Smooth muscle cell (in vitro differentiated cells): ENCODE measurements at regions not wholly inside any gene's neighbourhood (a gene's known extent, or its start where the extent isn't known, plus 50 kb on each side); places are given as distances from the start of the nearest gene placed in this dataset.

ENCODE experiments used
- DNase-seq: peaks from one replicate; lab custom pipeline; 2025; ENCODE audit not compliant: unreplicated experiment; lab: John Stamatoyannopoulos, UW
- H2AFZ ChIP-seq: fragments of 200-600 bp; sonication (generic); 2 replicates; pipeline ENCODE4 v1.6.0; 2016; ENCODE audit warnings: antibody characterized with exemption, low read depth, mild to moderate bottlenecking
- H3F3A ChIP-seq: fragments of 200-600 bp; sonication (generic); 2 replicates; pipeline ENCODE4 v1.6.0; 2017; ENCODE audit warnings: antibody characterized with exemption, low read depth
- H3K27ac ChIP-seq: fragments of 200-600 bp; sonication (generic); 2 replicates; pipeline ENCODE4 v1.5.1; 2016; ENCODE audit warnings: low read depth, mild to moderate bottlenecking
- H3K27me3 ChIP-seq: fragments of 200-600 bp; sonication (generic); 2 replicates; pipeline ENCODE4 v1.6.1; 2016; ENCODE audit warnings: low read depth, mild to moderate bottlenecking
- H3K36me3 ChIP-seq: fragments of 200-600 bp; sonication (generic); 2 replicates; pipeline ENCODE4 v1.5.1; 2016; ENCODE audit warnings: low read depth
- H3K4me1 ChIP-seq: fragments of 200-600 bp; sonication (generic); 2 replicates; pipeline ENCODE4 v1.5.1; 2016; ENCODE audit warnings: low read depth
- H3K4me2 ChIP-seq: fragments of 200-600 bp; sonication (generic); 2 replicates; pipeline ENCODE4 v1.6.0; 2016; ENCODE audit warnings: mild to moderate bottlenecking
- H3K4me3 ChIP-seq: fragments of 200-600 bp; sonication (generic); 2 replicates; pipeline ENCODE4 v1.5.1; 2016; ENCODE audit warnings: mild to moderate bottlenecking
- H3K79me2 ChIP-seq: fragments of 200-600 bp; sonication (generic); 2 replicates; pipeline ENCODE4 v1.6.0; 2016; ENCODE audit warnings: low read depth, mild to moderate bottlenecking
- H3K9ac ChIP-seq: fragments of 200-600 bp; sonication (generic); 2 replicates; pipeline ENCODE4 v1.6.0; 2016; ENCODE audit warnings: low read depth
- H3K9me3 ChIP-seq: fragments of 200-600 bp; sonication (generic); replicated peaks from 2 replicates; pipeline ENCODE4 v1.5.1; 2016; ENCODE audit warnings: low read depth
- H4K20me1 ChIP-seq: fragments of 200-600 bp; sonication (generic); 2 replicates; pipeline ENCODE4 v1.6.0; 2016; ENCODE audit warnings: low read depth
- WGBS: methylation state at CpG from one replicate; pipeline ENCODE4 v1.1.7; 2016; ENCODE audit warnings: low lambda C conversion rate; 5-methylcytosine and 5-hydroxymethylcytosine counted together
- TF ChIP-seq, protein P1 (sequence below): fragments of 200-600 bp; sonication (generic); IDR thresholded peaks from 2 replicates; pipeline ENCODE4 v1.5.1; 2017; ENCODE audit warnings: borderline replicate concordance, mild to moderate bottlenecking, antibody characterized with exemption; ENCODE audit not compliant: insufficient read depth, poor library complexity, severe bottlenecking

DNA sequence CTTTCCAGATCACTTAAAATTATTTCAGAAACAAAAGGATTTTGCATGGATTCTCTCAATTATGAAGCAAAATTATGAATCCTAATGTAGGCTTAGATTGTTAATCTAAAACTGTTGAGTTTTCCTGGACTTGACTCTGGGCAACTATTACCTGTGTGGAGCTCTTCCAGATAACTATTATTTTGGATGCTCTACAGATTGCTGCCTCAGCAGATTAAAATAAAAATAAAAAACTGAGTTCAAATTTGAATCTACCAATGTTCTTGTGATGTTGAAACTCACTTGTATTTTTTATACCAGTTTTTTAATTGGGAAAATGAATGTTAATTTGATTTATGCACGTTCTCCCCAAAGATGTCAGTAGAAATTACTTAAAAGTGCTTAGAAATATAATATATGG is 120.5 kb upstream of the NAV3 start:
- Histone ChIP-seq H3K9me3 (no peaks in the 10 kb centered on the region), H3K4me1 (no peaks in the 10 kb centered on the region), H4K20me1 (no peaks in the 10 kb centered on the region), H3K36me3 (no peaks in the 10 kb centered on the region), H3K4me2 (no peak overlapping the region), H3K27ac (no peak overlapping the region), H3K79me2 (no peaks in the 10 kb centered on the region), H2AFZ (no peak overlapping the region), H3K9ac (no peak overlapping the region), H3F3A (no peaks in the 10 kb centered on the region), H3K27me3 (no peaks in the 10 kb centered on the region), H3K4me3 (no peak overlapping the region)
- no peak for DNase-seq
- WGBS: 86% methylated on average over 1 of the region's 1 CpG
- TF ChIP-seq, protein P1, sequence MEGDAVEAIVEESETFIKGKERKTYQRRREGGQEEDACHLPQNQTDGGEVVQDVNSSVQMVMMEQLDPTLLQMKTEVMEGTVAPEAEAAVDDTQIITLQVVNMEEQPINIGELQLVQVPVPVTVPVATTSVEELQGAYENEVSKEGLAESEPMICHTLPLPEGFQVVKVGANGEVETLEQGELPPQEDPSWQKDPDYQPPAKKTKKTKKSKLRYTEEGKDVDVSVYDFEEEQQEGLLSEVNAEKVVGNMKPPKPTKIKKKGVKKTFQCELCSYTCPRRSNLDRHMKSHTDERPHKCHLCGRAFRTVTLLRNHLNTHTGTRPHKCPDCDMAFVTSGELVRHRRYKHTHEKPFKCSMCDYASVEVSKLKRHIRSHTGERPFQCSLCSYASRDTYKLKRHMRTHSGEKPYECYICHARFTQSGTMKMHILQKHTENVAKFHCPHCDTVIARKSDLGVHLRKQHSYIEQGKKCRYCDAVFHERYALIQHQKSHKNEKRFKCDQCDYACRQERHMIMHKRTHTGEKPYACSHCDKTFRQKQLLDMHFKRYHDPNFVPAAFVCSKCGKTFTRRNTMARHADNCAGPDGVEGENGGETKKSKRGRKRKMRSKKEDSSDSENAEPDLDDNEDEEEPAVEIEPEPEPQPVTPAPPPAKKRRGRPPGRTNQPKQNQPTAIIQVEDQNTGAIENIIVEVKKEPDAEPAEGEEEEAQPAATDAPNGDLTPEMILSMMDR: no peak

DNA sequence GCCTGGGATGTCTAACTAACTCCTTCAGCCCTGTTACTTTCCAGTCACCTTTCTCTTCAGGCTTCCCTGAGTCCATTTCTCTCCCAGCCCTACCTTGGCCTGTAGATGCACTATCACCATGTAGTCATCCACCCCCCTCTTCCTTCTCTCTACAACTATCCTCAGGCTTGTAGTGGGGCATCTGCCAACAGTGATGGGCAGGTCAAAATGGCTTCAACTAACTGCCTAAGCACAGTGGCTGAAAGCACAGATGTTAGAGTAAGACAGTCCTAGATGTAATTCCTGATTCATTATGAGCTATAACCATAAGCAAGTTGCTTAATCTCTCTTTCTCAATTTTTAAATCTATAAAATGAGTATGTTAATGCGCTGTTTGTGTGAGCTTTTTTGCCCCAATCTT is 133.6 kb upstream of the NAV3 start:
- no peak for DNase-seq
- Histone ChIP-seq H3K9ac (no peak overlapping the region), H2AFZ (no peak overlapping the region), H3K27me3 (no peaks in the 10 kb centered on the region), H3K79me2 (no peaks in the 10 kb centered on the region), H3K9me3 (no peaks in the 10 kb centered on the region), H3K36me3 (no peaks in the 10 kb centered on the region), H3F3A (no peaks in the 10 kb centered on the region), H4K20me1 (no peaks in the 10 kb centered on the region), H3K4me1 (no peaks in the 10 kb centered on the region), H3K27ac (no peak overlapping the region), H3K4me3 (no peak overlapping the region), H3K4me2 (no peak overlapping the region)
- TF ChIP-seq, protein P1: no peak
- WGBS: 94% methylated on average over 1 of the region's 1 CpG

DNA sequence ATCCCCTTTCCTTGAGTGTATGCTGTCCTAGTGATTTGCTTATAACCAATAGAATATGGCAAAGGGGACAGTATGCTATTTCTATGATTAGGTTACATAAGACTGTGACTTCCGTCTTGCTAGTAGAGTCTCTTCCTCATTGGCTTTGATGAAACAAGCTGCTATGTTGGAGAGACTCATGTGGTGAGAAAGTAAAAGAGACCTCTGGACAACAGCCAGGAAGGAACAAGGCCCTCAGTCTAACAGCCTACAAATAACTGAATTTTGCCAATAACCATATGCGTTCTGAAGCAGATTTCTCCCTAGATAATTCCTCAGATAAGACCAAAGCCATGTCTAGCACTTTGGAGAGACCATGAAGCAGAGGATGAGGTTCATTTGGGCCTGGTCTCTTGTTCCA is 134.5 kb upstream of the NAV3 start:
- Histone ChIP-seq H3K9me3 (no peaks in the 10 kb centered on the region), H4K20me1 (no peaks in the 10 kb centered on the region), H3K27ac (no peak overlapping the region), H3K27me3 (no peaks in the 10 kb centered on the region), H2AFZ (no peak overlapping the region), H3K4me3 (no peak overlapping the region), H3K4me2 (no peak overlapping the region), H3K9ac (no peak overlapping the region), H3K4me1 (no peaks in the 10 kb centered on the region), H3K79me2 (no peaks in the 10 kb centered on the region), H3F3A (no peaks in the 10 kb centered on the region), H3K36me3 (no peaks in the 10 kb centered on the region)
- no peak for DNase-seq
- 89% methylated on average over 2 of the region's 2 CpGs for WGBS
- TF ChIP-seq, protein P1: no peak

DNA sequence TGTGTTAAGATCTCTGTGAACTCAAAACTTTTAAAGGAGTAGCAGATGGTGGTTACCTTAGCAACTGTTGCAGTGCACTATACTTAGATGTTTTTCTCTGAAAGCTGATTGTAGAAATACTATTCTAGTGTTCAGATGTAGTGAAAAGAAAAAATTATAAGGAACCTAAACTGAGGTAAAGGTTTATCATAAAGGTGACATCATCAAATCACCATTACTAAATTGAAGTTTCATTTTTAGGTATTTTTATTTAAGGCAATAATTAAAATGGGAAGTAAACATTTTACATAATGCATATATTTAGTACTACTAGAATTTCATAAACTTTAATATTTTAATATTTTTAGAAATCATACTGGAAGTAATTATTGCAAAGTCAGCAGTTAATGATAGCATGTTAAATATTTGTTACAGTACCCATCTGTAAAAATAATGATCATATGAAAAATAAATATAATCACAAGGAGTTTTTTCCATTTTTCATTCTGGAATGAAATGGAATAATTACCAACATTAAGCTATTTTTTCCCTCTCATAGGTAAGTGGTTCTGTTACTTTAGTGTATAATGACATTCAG is 141.1 kb upstream of the NAV3 start:
- H3K36me3 ChIP-seq: no peaks in the 10 kb centered on the region
- H2AFZ ChIP-seq: no peak overlapping the region
- H3K79me2 ChIP-seq: no peaks in the 10 kb centered on the region
- no peak overlapping the region for H3K27ac ChIP-seq
- DNase-seq: no peak
- peaks cover 4% of the 10 kb centered on the region for H3K4me1 ChIP-seq
- no peaks in the 10 kb centered on the region for H3K9me3 ChIP-seq
- no peak overlapping the region for H3K9ac ChIP-seq
- TF ChIP-seq, protein P1: no peak
- H3K4me3 ChIP-seq: no peak overlapping the region
- H4K20me1 ChIP-seq: no peaks in the 10 kb centered on the region
- no peaks in the 10 kb centered on the region for H3F3A ChIP-seq
- H3K4me2 ChIP-seq: no peak overlapping the region
- no peaks in the 10 kb centered on the region for H3K27me3 ChIP-seq
